ENCODE measurements at regions not wholly inside any gene's neighbourhood (a gene's known extent, or its start where the extent isn't known, plus 50 kb on each side); places are given as distances from the start of the nearest gene placed in this dataset.
"Not testable (repeated sequence)": the region's sequence is repeated elsewhere in the genome, so short reads cannot be mapped to it uniquely, and the experiment has no call there.

DNA sequence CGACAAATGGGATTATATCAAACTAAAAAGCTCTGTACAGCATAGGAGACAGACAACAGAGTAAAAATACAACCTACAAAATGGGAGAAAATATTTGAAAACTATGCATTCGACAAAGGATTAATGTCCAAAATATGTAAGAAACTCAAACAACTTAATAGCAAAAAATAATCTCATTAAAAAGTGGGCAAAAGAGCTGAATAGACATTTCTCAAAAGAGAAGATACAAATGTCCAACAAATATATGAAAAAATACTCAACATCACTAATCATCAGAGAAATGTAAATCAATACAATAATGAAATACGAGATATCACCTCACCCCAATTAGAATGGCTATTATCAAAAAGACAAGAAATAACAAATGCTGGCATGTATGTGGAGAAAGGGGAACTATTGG is 272.9 kb downstream of the KLHL13 start:
- DNase-seq: no peak

DNA sequence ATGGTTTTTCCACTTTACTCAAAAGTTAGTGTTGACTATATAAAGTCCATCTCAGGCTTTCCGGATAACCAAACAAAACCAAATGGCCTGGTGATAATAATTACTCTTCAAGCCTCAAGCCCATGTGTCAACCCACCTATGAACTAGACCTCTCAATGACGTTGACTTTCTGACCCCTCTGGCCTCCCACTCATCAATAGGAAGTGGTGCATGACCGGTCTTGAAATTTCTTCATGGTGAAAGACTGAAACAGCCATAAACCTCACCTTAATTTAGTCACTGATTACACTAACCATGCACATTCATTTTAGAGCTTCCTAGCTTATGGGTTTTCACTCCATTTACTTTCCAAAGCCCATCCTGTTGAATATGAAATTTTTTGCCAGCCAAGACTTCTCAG is 276.0 kb downstream of the KLHL13 start:
- no peak for DNase-seq

DNA sequence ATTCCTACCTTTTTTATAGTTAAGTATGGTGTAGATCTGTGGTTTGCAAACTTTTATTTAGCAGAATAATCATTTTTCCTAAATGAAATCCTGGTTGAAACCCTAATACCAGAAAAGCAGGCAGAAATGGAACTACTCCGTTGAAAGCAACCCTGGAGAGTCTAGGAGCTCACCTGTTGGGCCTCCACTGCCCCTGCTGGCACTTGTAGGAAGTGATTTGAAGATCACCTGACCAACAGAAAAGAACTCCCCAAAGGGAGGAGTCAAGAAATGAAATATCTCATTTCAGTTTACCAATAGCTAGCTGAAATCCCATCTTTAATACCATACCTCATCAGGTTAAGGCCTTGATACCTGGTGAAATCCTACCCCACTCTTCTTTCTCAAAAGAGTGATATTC is 277.1 kb downstream of the KLHL13 start:
- no peak for DNase-seq

- DNase-seq: no peak
Measured at GRCh38 chrX:117838581-117839331, 277.9 kb downstream of the KLHL13 start.

GRCh38 chrX:117835034-117835433 is 281.6 kb downstream of the KLHL13 start:
- DNase-seq: no peak

DNA sequence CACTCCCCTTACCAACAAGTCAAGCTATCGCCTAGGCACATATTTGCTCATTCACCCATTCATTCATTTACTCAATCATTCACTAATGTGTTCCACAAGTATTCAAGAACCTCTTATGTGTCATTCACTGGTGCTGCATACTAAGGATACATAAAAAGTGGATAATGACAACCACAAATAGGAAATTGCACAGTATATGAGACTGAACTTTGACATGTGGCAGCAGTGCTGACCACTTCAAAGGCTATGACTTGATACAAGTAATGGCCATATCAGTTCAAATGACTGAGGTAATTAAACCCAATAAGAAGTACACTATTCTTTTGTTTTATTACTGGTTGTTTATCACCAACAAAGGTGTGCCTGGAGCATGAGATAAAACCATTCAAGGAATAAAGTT is 282.5 kb downstream of the KLHL13 start:
- DNase-seq: no peak

- DNase-seq: not testable (repeated sequence)
Measured at GRCh38 chrX:117821472-117821871, 295.1 kb downstream of the KLHL13 start.

GRCh38 chrX:117808426-117808825 is 308.2 kb downstream of the KLHL13 start:
- DNase-seq: no peak

DNA sequence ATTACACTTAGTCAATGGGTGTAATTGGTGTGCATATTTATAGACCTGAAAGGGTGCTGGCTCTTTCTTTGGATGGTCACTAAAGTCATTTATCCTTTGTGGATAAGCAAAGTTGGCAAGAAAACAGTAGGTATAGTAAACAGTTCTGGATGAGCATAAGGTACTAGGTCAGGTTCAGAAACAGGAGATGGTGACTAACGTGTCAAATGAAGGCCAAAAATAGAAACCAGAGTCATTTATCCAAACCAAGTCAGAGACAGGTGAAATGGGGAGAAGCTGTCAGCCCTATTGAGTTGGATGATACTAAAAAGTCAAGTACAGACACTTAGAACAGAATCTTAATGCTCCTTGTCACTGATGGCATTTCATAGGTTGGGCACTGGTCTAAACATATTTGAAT is 313.1 kb downstream of the KLHL13 start:
- DNase-seq: no peak

- DNase-seq: no peak
Measured at GRCh38 chrX:117788339-117788738, 328.3 kb downstream of the KLHL13 start.

DNA sequence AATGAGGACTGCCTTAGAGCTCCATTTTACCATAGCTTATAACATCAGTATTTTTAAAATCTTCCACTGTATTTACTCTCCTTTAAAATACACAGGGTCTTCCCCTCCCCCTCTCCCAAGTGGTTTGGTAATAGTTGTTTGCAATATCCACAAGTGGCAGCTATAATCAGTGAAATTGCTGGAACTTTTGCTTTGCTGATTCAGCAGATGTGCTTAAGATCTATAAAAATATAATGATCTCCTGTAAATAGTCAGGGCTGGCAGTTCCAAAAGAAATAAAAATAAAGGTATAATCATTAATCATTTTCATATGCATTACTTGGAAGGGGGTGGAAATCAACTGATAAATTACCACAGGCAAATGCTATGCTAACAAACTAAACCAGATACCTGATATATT is 345.2 kb downstream of the KLHL13 start:
- DNase-seq: peak; percentile 15

DNA sequence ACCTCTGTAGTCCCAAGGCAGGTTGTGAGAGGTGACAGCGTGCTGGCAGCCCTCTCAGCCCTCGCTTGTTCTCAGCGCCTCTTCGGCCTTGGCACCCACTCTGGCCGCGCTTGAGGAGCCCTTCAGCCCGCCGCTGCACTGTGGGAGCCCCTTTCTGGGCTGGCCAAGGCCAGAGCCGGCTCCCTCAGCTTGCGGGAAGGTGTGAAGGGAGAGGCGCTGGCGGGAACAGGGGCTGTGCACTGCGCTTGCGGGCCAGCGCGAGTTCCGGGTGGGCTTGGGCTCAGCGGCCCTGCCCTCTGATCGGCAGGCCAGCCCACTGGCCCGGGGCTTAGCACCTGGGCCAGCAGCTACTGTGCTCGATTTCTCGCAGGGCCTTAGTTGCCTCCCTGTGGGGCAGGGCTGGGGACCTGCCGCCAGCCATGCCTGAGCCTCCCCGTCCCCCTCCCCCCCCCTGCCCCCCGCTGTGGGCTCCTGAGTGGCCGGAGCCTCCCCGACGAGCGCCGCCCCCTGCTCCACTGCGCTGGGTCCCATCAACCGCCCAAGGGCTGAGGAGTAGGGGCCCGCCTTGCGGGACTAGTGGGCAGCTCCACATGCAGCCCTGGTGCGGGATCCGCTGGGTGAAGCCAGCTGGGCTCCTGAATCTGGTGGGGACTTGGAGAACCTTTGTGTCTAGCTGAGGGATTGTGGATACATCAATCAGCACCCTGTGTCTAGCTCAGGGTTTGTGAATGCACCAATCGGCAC is 347.6 kb downstream of the KLHL13 start:
- DNase-seq: no peak

- DNase-seq: no peak
Measured at GRCh38 chrX:117765211-117765610, 351.4 kb downstream of the KLHL13 start.

DNA sequence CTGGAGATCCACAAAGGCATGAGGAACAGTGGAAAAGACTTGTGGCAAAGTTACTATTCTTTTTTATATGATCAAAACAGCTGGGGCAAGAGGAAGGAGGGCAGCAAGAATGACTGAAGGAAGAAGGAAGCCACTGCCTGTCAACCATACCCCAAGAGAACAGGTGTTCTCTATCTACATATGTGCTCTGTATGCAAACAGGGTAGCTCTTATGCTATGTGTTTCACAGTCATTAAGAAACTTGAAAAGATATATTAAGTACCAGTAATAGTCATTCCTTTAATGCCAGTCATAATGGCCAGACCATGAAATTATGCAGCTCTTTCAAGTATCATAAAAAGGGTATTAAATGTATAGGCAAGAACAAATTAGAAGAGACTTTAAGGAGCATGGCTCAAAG is 363.9 kb downstream of the KLHL13 start:
- no peak for DNase-seq

- no peak for DNase-seq
Measured at GRCh38 chrX:117751155-117751554, 365.5 kb downstream of the KLHL13 start.

- no peak for DNase-seq
Measured at GRCh38 chrX:117744958-117745357, 371.7 kb downstream of the KLHL13 start.

DNA sequence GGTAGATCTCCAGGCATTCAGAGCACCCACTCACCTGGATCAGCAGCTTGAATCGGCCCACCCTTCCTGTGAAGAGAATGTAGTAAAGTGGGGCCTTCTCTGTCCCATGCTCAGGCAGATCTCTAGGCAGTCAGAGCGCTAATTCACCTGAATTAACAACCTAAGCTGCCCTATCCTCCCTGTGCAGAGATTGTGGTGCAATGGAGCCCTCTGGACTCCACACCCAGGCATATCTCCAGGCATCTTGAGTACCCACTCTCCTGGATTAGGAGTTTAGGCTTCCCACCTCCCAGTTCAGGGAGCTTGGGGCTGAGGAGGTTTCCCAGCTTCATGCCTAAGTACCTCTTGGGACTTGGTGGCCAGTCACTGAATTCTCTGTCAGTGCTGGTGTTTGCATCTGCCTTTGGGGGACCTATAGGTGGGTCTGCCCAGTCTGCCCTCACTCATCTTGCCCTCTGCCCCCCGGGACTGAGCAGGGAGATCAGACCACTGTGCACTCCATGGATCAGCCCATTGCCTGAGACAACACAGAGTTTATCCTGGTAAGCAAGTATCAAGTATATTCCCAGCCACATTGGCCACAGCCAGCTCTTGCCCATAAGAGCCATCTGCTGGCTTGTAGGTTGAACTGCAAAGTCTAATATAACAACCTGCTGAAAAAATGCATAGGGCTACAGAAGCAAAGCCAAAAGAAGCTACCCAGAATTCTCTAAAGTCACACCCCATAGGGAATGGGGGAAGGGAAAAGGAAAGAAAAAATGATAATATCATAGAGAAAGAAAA is 372.9 kb downstream of the KLHL13 start:
- DNase-seq: no peak

- DNase-seq: no peak
Measured at GRCh38 chrX:117713411-117713810, 403.2 kb downstream of the KLHL13 start.

GRCh38 chrX:117711782-117712181 is 404.8 kb downstream of the KLHL13 start:
- no peak for DNase-seq

DNA sequence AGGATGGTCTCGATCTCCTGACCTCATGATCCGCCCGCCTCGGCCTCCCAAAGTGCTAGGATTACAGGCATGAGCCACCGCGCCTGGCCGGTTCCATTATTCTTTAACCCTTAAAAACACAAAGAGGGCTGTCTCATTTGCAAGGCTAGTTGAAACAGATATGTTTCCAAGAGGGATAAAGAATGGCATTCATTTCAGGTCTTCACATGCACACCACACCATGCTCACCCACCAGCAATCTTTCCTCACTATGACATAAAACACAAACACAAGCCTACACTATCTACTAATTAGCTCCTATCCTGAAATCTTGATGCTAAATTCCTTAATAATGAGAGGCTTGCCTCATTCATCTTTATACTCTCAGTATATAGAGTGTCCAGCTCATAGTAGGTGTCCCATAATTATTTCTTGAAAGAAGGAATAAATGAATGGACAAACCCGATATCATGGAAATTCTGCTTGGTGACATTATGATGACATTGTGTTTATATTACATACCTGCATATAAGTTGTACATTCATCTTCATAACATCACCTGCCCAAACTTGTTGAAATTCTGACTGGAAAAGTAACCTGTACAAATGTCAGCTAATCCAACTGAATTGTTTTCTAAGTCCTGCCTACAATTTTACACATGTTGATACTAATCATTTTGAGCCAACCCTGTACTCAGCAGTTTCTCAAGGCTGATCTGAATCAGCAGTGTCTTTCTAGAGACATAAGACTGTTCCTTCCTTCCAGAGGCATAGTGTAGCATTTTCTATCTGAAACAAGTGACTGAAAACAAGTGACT is 408.5 kb downstream of the KLHL13 start:
- DNase-seq: no peak

GRCh38 chrX:117701050-117701449 is 415.6 kb downstream of the KLHL13 start:
- DNase-seq: no peak

DNA sequence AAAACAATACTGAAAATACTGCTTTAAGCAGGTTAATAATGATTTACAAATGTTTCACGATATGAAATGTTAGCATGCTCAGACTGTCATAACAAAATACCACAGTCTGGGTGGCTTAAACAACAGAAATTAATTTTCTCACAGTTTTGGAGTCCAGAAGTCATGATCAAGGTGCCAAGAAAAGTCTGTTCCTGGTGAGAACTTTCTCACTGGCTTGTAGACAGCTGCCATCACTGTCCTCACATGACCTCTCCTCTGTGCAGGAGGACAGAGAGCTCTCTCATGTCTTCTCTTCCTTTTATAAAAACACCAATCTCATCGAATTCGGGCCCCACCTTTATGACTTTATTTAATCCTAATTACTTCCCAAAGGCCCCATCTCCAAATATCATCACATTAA is 426.7 kb downstream of the KLHL13 start:
- DNase-seq: no peak

- no peak for DNase-seq
Measured at GRCh38 chrX:117680286-117680685, 436.3 kb downstream of the KLHL13 start.
